Ascending aorta (tissue), 2 donors: ENCODE measurements at regions not wholly inside any gene's neighbourhood (a gene's known extent, or its start where the extent isn't known, plus 50 kb on each side); places are given as distances from the start of the nearest gene placed in this dataset.

Experiments used
- DNase-seq, 2 donors: peaks; one replicate each; pipeline ENCODE4 v3.0.0-alpha.2; 2019; ENCODE audit warnings: low spot score in 2 of 2
- H3K27ac ChIP-seq, 2 donors: fragments of 200-600 bp; sonication (generic); one replicate each; pipeline ENCODE4 v1.5.1; 2016 to 2017; ENCODE audit warnings: mild to moderate bottlenecking in 1 of 2
- H3K27me3 ChIP-seq: fragments of 200-600 bp; sonication (generic); one replicate; pipeline ENCODE4 v1.5.1; 2017
- H3K36me3 ChIP-seq, 2 donors: fragments of 200-600 bp; sonication (generic); one replicate each; pipeline ENCODE4 v1.5.1; 2016
- H3K4me1 ChIP-seq, 2 donors: fragments of 200-600 bp; sonication (generic); one replicate each; pipeline ENCODE4 v1.5.1; 2016 to 2017; ENCODE audit warnings: mild to moderate bottlenecking in 1 of 2
- H3K4me3 ChIP-seq, 2 donors: fragments of 200-600 bp; sonication (generic); one replicate each; pipeline ENCODE4 v1.5.1; 2016 to 2017; ENCODE audit warnings: mild to moderate bottlenecking in 1 of 2
- H3K9me3 ChIP-seq, 2 donors: fragments of 200-600 bp; sonication (generic); one replicate each; pipeline ENCODE4 v1.5.1; 2016
- intact Hi-C: fragments of 100-400 bp; cut with DNase I; formaldehyde crosslinking; loops from one replicate; pipeline ENCODE4 v1.15.1; 2023
- TF ChIP-seq, protein P1 (sequence below), 3 experiments: fragments of 200-600 bp in 2 of 3; fragments of 450-650 bp in 1 of 3; sonication (generic) in 2 of 3; IDR thresholded peaks; one replicate each; pipeline ENCODE4 v1.5.1; 2016 to 2019; ENCODE audit warnings: antibody characterized with exemption in 3 of 3, mild to moderate bottlenecking in 1 of 3, moderate library complexity in 1 of 3

GRCh38 chr14:49121246-49121645 lies 464.9 kb downstream of the RPS29 start:
- H3K4me3 ChIP-seq, result no peak overlapping the region
- intact Hi-C loops, result no loop called here
- no peaks in the 10 kb centered on the region for H3K36me3 ChIP-seq
- H3K9me3 ChIP-seq, result no peaks in the 10 kb centered on the region
- H3K4me1 ChIP-seq, result no peaks in the 10 kb centered on the region
- TF ChIP-seq, protein P1, sequence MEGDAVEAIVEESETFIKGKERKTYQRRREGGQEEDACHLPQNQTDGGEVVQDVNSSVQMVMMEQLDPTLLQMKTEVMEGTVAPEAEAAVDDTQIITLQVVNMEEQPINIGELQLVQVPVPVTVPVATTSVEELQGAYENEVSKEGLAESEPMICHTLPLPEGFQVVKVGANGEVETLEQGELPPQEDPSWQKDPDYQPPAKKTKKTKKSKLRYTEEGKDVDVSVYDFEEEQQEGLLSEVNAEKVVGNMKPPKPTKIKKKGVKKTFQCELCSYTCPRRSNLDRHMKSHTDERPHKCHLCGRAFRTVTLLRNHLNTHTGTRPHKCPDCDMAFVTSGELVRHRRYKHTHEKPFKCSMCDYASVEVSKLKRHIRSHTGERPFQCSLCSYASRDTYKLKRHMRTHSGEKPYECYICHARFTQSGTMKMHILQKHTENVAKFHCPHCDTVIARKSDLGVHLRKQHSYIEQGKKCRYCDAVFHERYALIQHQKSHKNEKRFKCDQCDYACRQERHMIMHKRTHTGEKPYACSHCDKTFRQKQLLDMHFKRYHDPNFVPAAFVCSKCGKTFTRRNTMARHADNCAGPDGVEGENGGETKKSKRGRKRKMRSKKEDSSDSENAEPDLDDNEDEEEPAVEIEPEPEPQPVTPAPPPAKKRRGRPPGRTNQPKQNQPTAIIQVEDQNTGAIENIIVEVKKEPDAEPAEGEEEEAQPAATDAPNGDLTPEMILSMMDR (IDR thresholded peaks at IDR 0.05), result no peak
- no peaks in the 10 kb centered on the region for H3K27me3 ChIP-seq
- no peak for DNase-seq
- H3K27ac ChIP-seq, result no peak overlapping the region

- Histone ChIP-seq H3K9me3 (no peaks in the 10 kb centered on the region), H3K27me3 (no peaks in the 10 kb centered on the region), H3K27ac (no peak overlapping the region), H3K4me3 (no peak overlapping the region), H3K36me3 (no peaks in the 10 kb centered on the region), H3K4me1 (no peaks in the 10 kb centered on the region)
- DNase-seq, result no peak
- TF ChIP-seq, protein P1 (IDR thresholded peaks at IDR 0.05), result no peak
- intact Hi-C loops, result no loop called here
These were observed 471.9 kb downstream of the RPS29 start for GRCh38 chr14:49114161-49114893.

DNA sequence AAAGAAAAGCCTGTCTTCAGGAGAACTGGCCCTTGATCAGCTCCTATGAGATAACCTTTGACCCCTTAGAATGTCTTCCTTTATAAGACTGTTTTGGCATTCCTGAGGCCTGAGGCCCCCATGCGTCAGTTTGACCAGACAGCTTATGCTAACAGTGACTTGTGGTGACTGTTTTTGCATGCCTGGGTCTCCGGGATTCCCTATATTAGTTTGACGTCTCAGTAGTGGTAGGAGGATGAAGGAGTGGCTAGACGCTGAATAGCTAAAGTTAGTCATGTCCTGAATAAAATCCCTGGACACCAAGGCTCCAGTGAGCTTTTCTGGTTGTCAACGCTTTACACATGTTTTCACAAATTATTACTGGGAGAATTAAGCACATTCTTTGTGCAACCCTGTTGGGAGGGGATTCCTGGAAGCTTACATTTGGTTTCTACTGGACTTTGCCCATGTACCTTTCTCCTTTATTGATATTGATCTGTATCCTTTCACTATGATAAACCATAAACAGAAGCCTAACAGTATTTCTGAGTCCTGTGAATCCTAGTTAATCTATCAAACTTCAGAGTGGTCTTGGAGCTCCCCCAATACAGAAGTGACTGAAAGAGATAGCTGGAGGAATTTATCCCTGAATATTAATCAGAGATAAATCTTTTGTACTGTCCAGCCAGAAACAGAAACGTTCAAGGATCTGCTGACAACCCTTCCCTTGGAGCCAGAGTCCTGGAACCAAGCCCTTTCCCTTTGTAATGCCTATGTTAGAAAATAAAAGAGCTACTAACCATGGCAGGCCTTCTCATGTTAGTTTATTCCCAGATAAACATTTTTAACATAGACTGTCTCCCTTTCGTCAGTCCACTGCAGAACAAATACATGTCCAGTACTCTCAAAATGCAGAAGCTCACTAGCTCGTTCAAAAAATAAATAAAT lies 479.2 kb downstream of the RPS29 start:
- no peak overlapping the region for H3K27ac ChIP-seq
- intact Hi-C loops, result no loop called here
- no peak for DNase-seq

DNA sequence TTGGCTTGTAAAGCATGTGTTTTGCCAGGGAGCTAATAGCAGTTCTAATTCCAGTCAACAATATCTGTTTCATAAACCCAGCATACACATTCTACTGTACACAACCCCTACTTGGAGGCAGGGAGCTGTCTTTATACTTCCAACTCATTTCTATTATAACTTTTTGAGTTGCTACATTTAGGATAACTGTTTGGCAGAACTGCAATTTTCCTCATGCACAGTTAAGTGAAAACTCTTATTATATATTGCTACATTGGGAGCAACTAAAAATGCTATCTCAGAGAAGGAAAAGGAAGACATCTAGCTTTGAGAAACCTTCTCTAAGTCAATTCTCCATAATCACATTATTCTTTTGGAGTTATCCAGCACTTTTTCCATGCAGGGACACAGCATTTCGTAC lies 480.2 kb downstream of the RPS29 start:
- Histone ChIP-seq H3K4me1 (no peaks in the 10 kb centered on the region), H3K27me3 (no peaks in the 10 kb centered on the region), H3K36me3 (no peaks in the 10 kb centered on the region), H3K4me3 (no peak overlapping the region), H3K9me3 (no peaks in the 10 kb centered on the region), H3K27ac (no peak overlapping the region)
- no peak for DNase-seq
- TF ChIP-seq, protein P1 (IDR thresholded peaks at IDR 0.05), result no peak
- intact Hi-C loops, result no loop called here

More for the DNA sequence above, 479.2 kb downstream of the RPS29 start:
- no peaks in the 10 kb centered on the region for H3K36me3 ChIP-seq
- TF ChIP-seq, protein P1 (IDR thresholded peaks at IDR 0.05), result no peak
- no peak overlapping the region for H3K4me3 ChIP-seq
- H3K27me3 ChIP-seq, result no peaks in the 10 kb centered on the region
- H3K9me3 ChIP-seq, result no peaks in the 10 kb centered on the region
- no peaks in the 10 kb centered on the region for H3K4me1 ChIP-seq

DNA sequence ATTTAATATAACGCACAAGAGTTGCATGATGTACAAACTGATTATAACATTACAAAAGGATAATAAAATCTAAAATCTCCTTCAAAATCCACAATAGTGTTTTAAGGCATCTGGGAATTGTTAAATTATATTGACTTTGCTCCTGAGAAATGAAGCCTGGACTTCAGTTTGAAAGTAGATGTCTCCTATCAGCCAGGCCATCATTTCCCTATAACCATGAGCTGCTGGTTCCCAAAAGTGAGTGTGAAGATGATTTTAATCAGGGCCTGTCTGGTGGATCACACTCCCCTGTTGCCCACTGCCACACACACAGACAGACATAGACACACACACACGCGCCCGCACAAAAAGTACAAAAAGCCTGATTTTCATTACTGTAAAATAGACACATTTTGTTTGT lies 480.7 kb downstream of the RPS29 start:
- Histone ChIP-seq H3K36me3 (no peaks in the 10 kb centered on the region), H3K27me3 (no peaks in the 10 kb centered on the region)
- DNase-seq, result no peak

More for the DNA sequence above, 480.7 kb downstream of the RPS29 start:
- no peaks in the 10 kb centered on the region for H3K9me3 ChIP-seq
- no peak overlapping the region for H3K4me3 ChIP-seq
- TF ChIP-seq, protein P1 (IDR thresholded peaks at IDR 0.05), result no peak
- no peak overlapping the region for H3K27ac ChIP-seq
- H3K4me1 ChIP-seq, result no peaks in the 10 kb centered on the region
- intact Hi-C loops, result no loop called here
